LNCAP (cell line): ENCODE measurements at regions not wholly inside any gene's neighbourhood (a gene's known extent, or its start where the extent isn't known, plus 50 kb on each side); places are given as distances from the start of the nearest gene placed in this dataset.

Experiments used
- TF ChIP-seq, protein P1 (sequence below): fragments of 450-650 bp; IDR thresholded peaks from 2 replicates; pipeline ENCODE4 v1.5.1; 2017; ENCODE audit warnings: mild to moderate bottlenecking

- TF ChIP-seq, protein P1, sequence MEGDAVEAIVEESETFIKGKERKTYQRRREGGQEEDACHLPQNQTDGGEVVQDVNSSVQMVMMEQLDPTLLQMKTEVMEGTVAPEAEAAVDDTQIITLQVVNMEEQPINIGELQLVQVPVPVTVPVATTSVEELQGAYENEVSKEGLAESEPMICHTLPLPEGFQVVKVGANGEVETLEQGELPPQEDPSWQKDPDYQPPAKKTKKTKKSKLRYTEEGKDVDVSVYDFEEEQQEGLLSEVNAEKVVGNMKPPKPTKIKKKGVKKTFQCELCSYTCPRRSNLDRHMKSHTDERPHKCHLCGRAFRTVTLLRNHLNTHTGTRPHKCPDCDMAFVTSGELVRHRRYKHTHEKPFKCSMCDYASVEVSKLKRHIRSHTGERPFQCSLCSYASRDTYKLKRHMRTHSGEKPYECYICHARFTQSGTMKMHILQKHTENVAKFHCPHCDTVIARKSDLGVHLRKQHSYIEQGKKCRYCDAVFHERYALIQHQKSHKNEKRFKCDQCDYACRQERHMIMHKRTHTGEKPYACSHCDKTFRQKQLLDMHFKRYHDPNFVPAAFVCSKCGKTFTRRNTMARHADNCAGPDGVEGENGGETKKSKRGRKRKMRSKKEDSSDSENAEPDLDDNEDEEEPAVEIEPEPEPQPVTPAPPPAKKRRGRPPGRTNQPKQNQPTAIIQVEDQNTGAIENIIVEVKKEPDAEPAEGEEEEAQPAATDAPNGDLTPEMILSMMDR, result no peak
These were observed 394.8 kb upstream of the IGFBP7 start for GRCh38 chr4:57504797-57505530.

DNA sequence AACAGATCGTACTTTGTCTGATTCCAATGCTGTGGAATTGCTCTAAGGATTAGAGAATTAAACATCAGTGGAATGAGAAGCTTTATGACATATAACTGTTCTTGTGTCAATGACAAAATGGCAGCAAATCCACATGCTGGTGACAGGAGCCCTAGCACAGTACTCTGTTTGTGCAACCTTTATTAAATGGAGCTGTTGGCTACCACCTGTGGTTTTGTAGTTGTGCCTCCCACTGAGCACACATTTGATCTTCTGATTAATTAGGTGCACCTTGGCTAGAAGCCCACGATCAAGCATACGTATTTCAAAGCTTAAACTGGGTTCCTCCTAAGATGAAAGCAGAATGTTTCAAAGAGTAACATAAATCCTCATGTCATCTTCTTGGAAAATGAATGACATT, 394.0 kb upstream of the IGFBP7 start:
- TF ChIP-seq, protein P1, result no peak

- TF ChIP-seq, protein P1, result no peak
These were observed 391.5 kb upstream of the IGFBP7 start for GRCh38 chr4:57501720-57502119.

GRCh38 chr4:57499786-57500185, 389.6 kb upstream of the IGFBP7 start:
- TF ChIP-seq, protein P1, result no peak

GRCh38 chr4:57498251-57498650, 388.1 kb upstream of the IGFBP7 start:
- TF ChIP-seq, protein P1, result no peak

GRCh38 chr4:57496697-57497471, 386.7 kb upstream of the IGFBP7 start:
- TF ChIP-seq, protein P1, result no peak

DNA sequence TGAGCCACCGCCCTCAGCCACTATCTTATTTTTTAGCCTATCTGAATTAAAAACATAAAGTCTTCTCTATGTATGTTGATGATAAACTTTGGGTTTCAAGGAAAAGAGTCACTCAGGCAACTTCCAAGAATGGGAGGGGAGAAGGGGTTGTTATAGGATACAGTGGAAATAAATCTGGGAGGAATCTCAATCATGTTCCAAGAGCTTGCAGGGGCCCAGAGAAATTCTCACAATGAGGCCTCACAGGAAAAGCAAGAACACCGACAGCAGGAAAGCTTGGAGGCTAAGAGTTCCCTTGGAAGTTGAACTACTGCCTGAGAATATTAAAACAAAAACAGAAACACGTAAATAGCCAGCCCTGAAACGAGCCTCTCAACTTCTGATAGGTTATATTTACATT, 384.6 kb upstream of the IGFBP7 start:
- TF ChIP-seq, protein P1, result no peak
